ENCODE measurements at regions not wholly inside any gene's neighbourhood (a gene's known extent, or its start where the extent isn't known, plus 50 kb on each side); places are given as distances from the start of the nearest gene placed in this dataset.

- Histone ChIP-seq H3K9me3 (no peaks in the 10 kb centered on the region), H3K4me3 (no peak overlapping the region), H3K4me1 (ENCODE audit: low read depth) (no peaks in the 10 kb centered on the region), H3K36me3 (ENCODE audit: low read depth) (no peaks in the 10 kb centered on the region)
- DNase-seq, result no peak
- no peak for ATAC-seq
- TF ChIP-seq CTCF (IDR thresholded peaks at IDR 0.05), result no peak
- intact Hi-C loops (cut with DNase I, micrococcal nuclease), result no loop called here
Measured at GRCh38 chr3:22117751-22118346, 366.8 kb upstream of the ZNF385D start.

- Histone ChIP-seq H3K9me3 (no peaks in the 10 kb centered on the region), H3K36me3 (ENCODE audit: low read depth) (no peaks in the 10 kb centered on the region), H3K4me1 (ENCODE audit: low read depth) (no peaks in the 10 kb centered on the region), H3K4me3 (no peak overlapping the region)
- DNase-seq (no peak), ATAC-seq (no peak)
- no peak for TF ChIP-seq CTCF (IDR thresholded peaks at IDR 0.05)
- intact Hi-C loops (cut with DNase I, micrococcal nuclease), result no loop called here
Measured at GRCh38 chr3:22118542-22118941, 367.5 kb upstream of the ZNF385D start.

GRCh38 chr3:22121068-22121701, 370.2 kb upstream of the ZNF385D start:
- Histone ChIP-seq H3K4me3 (no peak overlapping the region), H3K36me3 (ENCODE audit: low read depth) (no peaks in the 10 kb centered on the region), H3K9me3 (no peaks in the 10 kb centered on the region), H3K4me1 (ENCODE audit: low read depth) (no peaks in the 10 kb centered on the region)
- no peak for DNase-seq
- ATAC-seq, result no peak
- intact Hi-C loops (cut with DNase I, micrococcal nuclease), result no loop called here
- TF ChIP-seq CTCF (IDR thresholded peaks at IDR 0.05), result no peak

GRCh38 chr3:22122567-22122966, 371.6 kb upstream of the ZNF385D start:
- TF ChIP-seq CTCF (IDR thresholded peaks at IDR 0.05), result no peak
- Histone ChIP-seq H3K9me3 (no peaks in the 10 kb centered on the region), H3K4me3 (no peak overlapping the region), H3K4me1 (ENCODE audit: low read depth) (no peaks in the 10 kb centered on the region), H3K36me3 (ENCODE audit: low read depth) (no peaks in the 10 kb centered on the region)
- DNase-seq (no peak), ATAC-seq (no peak)
- intact Hi-C loops (cut with DNase I, micrococcal nuclease), result no loop called here

GRCh38 chr3:22129101-22129500, 378.1 kb upstream of the ZNF385D start:
- no peak for DNase-seq
- Histone ChIP-seq H3K36me3 (ENCODE audit: low read depth) (no peaks in the 10 kb centered on the region), H3K4me1 (ENCODE audit: low read depth) (no peaks in the 10 kb centered on the region), H3K9me3 (no peaks in the 10 kb centered on the region), H3K4me3 (no peak overlapping the region)
- ATAC-seq, result no peak
- intact Hi-C loops (cut with DNase I, micrococcal nuclease), result no loop called here
- no peak for TF ChIP-seq CTCF (IDR thresholded peaks at IDR 0.05)

Measured in mucosa of descending colon (tissue), 3 donors.